ENCODE measurements at regions not wholly inside any gene's neighbourhood (a gene's known extent, or its start where the extent isn't known, plus 50 kb on each side); places are given as distances from the start of the nearest gene placed in this dataset.

GRCh38 chr11:112524798-112525197 lies 264.1 kb upstream of the PLET1 start:
- WGBS, 2 donors = 44 to 53% methylated on average over 4 of the region's 4 CpGs
- DNase-seq (ENCODE audit: low spot score in 2 of 2) = no peak
- H3K4me3 ChIP-seq (ENCODE audit: low read depth, poor library complexity, severe bottlenecking) = no peak overlapping the region
- TF ChIP-seq CTCF (IDR thresholded peaks at IDR 0.05) (no peak), POLR2A (IDR thresholded peaks at IDR 0.05) (no peak)
- intact Hi-C loops (cut with DNase I; ENCODE audit: low total_unique reads) = no loop called here

GRCh38 chr11:112525270-112525669 lies 264.6 kb upstream of the PLET1 start:
- DNase-seq (ENCODE audit: low spot score in 2 of 2) = peak in 1 of 2 donors; percentile 66
- intact Hi-C loops (cut with DNase I; ENCODE audit: low total_unique reads) = no loop called here
- 14 to 37% methylated on average over 5 of the region's 5 CpGs for WGBS, 2 donors
- H3K4me3 ChIP-seq (ENCODE audit: low read depth, poor library complexity, severe bottlenecking) = no peak overlapping the region
- no peak for TF ChIP-seq CTCF (IDR thresholded peaks at IDR 0.05)
- TF ChIP-seq POLR2A (IDR thresholded peaks at IDR 0.05) = no peak

- TF ChIP-seq CTCF (IDR thresholded peaks at IDR 0.05) = no peak
- no peak for TF ChIP-seq POLR2A (IDR thresholded peaks at IDR 0.05)
- intact Hi-C loops (cut with DNase I; ENCODE audit: low total_unique reads) = no loop called here
- 65 to 70% methylated on average over 7 of the region's 7 CpGs for WGBS, 2 donors
- no peak overlapping the region for H3K4me3 ChIP-seq (ENCODE audit: low read depth, poor library complexity, severe bottlenecking)
- DNase-seq (ENCODE audit: low spot score in 2 of 2) = no peak
Observed at GRCh38 chr11:112525844-112526590, 265.4 kb upstream of the PLET1 start.

- peak in 1 of 2 donors; percentile 43 for DNase-seq (ENCODE audit: low spot score in 2 of 2)
- intact Hi-C loops (cut with DNase I; ENCODE audit: low total_unique reads) = no loop called here
- WGBS, 2 donors = 40 to 73% methylated on average over 2 of the region's 2 CpGs
- TF ChIP-seq CTCF (IDR thresholded peaks at IDR 0.05) (no peak), POLR2A (IDR thresholded peaks at IDR 0.05) (no peak)
- no peak overlapping the region for H3K4me3 ChIP-seq (ENCODE audit: low read depth, poor library complexity, severe bottlenecking)
Observed at GRCh38 chr11:112526699-112527416, 266.2 kb upstream of the PLET1 start.

- no peak overlapping the region for H3K4me3 ChIP-seq (ENCODE audit: low read depth, poor library complexity, severe bottlenecking)
- intact Hi-C loops (cut with DNase I; ENCODE audit: low total_unique reads) = no loop called here
- no peak for TF ChIP-seq CTCF (IDR thresholded peaks at IDR 0.05)
- no peak for TF ChIP-seq POLR2A (IDR thresholded peaks at IDR 0.05)
- DNase-seq (ENCODE audit: low spot score in 2 of 2) = no peak
- 80 to 90% methylated on average over 4 of the region's 4 CpGs for WGBS, 2 donors
Observed at GRCh38 chr11:112529071-112529470, 268.4 kb upstream of the PLET1 start.
